RWPE2 (cell line): ENCODE measurements at regions not wholly inside any gene's neighbourhood (a gene's known extent, or its start where the extent isn't known, plus 50 kb on each side); places are given as distances from the start of the nearest gene placed in this dataset.

Experiments
- ATAC-seq: fragments of 200-7000 bp; cut with Tn5 transposase; 3 replicates; pipeline ENCODE4 v1.9.1; 2021; ENCODE audit warnings: low read depth
- DNase-seq: peaks from one replicate; pipeline ENCODE4 v3.0.0-alpha.2; 2020; ENCODE audit warnings: low spot score
- H3K27ac ChIP-seq: fragments of 450-650 bp; 2 replicates; pipeline ENCODE4 v1.5.1; 2017; ENCODE audit warnings: mild to moderate bottlenecking; ENCODE audit not compliant: poor library complexity, severe bottlenecking
- H3K27me3 ChIP-seq: fragments of 250-450 bp; sonication (Bioruptor Pico); 2 replicates; pipeline ENCODE4 v1.5.1; 2021; ENCODE audit warnings: mild to moderate bottlenecking, moderate library complexity; ENCODE audit not compliant: insufficient read depth, poor library complexity, severe bottlenecking
- H3K36me3 ChIP-seq: fragments of 250-450 bp; sonication (Bioruptor Pico); 2 replicates; pipeline ENCODE4 v1.5.1; 2020; ENCODE audit warnings: low read depth, mild to moderate bottlenecking, moderate library complexity
- H3K4me1 ChIP-seq: fragments of 250-450 bp; sonication (Bioruptor Pico); 2 replicates; pipeline ENCODE4 v1.5.1; 2021; ENCODE audit warnings: mild to moderate bottlenecking, moderate library complexity; ENCODE audit not compliant: insufficient read depth, poor library complexity, severe bottlenecking
- H3K4me3 ChIP-seq: fragments of 250-450 bp; sonication (Bioruptor Pico); 2 replicates; pipeline ENCODE4 v1.5.1; 2021; ENCODE audit warnings: mild to moderate bottlenecking, moderate library complexity; ENCODE audit not compliant: severe bottlenecking
- H3K9me3 ChIP-seq: fragments of 250-450 bp; sonication (Bioruptor Pico); 2 replicates; pipeline ENCODE4 v1.5.1; 2021; ENCODE audit warnings: mild to moderate bottlenecking, moderate library complexity; ENCODE audit not compliant: severe bottlenecking
- TF ChIP-seq, protein P1 (sequence below): fragments of 450-650 bp; IDR thresholded peaks from one replicate; pipeline ENCODE4 v1.5.1; 2017; ENCODE audit warnings: mild to moderate bottlenecking, moderate library complexity; ENCODE audit not compliant: poor library complexity, severe bottlenecking

DNA sequence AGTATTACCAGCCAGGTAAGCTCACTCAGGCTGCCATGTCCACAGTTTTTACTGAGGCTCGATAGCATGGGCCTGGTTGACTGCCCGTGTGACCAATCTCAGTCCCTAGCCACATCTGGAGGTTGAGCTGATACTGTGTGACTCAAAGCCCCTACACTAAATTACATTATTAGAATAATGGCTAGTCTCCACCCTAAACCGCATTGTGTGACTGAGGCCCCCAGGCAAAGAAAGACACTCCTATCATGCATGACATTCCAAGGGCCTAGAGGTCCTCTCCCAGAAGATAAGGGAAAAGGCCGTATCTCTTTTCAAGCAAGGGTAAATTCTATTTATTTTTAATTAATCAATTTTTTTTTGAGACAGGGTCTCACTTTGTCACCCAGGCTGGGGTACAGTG, 505.3 kb downstream of the HAPSTR1 start:
- no peaks in the 10 kb centered on the region for H3K27me3 ChIP-seq
- no peaks in the 10 kb centered on the region for H3K9me3 ChIP-seq
- H3K36me3 ChIP-seq = no peaks in the 10 kb centered on the region
- no peak for DNase-seq
- no peak for ATAC-seq
- no peaks in the 10 kb centered on the region for H3K4me1 ChIP-seq
- H3K4me3 ChIP-seq = no peak overlapping the region
- TF ChIP-seq, protein P1, sequence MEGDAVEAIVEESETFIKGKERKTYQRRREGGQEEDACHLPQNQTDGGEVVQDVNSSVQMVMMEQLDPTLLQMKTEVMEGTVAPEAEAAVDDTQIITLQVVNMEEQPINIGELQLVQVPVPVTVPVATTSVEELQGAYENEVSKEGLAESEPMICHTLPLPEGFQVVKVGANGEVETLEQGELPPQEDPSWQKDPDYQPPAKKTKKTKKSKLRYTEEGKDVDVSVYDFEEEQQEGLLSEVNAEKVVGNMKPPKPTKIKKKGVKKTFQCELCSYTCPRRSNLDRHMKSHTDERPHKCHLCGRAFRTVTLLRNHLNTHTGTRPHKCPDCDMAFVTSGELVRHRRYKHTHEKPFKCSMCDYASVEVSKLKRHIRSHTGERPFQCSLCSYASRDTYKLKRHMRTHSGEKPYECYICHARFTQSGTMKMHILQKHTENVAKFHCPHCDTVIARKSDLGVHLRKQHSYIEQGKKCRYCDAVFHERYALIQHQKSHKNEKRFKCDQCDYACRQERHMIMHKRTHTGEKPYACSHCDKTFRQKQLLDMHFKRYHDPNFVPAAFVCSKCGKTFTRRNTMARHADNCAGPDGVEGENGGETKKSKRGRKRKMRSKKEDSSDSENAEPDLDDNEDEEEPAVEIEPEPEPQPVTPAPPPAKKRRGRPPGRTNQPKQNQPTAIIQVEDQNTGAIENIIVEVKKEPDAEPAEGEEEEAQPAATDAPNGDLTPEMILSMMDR = no peak
- H3K27ac ChIP-seq = no peak overlapping the region

DNA sequence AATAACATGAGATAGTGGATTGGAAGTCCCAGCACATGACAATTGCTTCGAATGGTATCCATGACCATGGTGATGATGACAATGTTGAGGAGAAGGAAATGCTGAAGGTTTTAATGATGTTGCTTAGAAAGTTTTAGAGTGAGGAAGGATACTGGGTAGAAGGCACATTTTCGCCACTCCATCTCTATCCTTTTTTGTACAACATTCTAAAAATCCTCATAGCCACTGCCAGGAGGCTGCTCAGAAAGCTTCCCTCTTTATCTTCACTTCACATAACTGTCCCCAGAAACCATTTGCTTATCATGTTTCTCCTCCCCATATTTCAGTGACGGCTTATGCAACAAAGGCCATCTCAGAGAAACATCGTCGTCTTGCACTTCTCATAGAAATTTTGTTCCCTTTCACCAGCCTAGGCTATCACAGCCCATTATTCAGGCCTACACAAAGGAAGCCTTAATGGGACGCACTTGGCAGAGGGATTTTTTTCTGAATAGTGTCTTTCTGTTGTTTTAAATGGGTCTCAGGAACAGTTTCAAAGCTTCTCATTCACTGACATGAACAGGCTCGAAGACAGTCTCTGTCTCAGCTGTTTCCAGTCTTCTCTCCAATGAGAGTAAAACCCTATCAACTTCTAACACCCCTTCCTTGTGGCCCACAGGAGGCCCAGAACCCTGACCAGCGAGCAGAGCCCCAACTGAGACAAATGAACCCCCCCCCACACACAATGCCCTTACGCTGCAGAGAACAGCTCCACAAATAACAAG, 506.7 kb downstream of the HAPSTR1 start:
- DNase-seq (no peak), ATAC-seq (no peak)
- Histone ChIP-seq H3K27ac (no peak overlapping the region), H3K36me3 (no peaks in the 10 kb centered on the region), H3K9me3 (no peaks in the 10 kb centered on the region), H3K4me1 (no peaks in the 10 kb centered on the region), H3K4me3 (no peak overlapping the region), H3K27me3 (no peaks in the 10 kb centered on the region)
- TF ChIP-seq, protein P1 = no peak

DNA sequence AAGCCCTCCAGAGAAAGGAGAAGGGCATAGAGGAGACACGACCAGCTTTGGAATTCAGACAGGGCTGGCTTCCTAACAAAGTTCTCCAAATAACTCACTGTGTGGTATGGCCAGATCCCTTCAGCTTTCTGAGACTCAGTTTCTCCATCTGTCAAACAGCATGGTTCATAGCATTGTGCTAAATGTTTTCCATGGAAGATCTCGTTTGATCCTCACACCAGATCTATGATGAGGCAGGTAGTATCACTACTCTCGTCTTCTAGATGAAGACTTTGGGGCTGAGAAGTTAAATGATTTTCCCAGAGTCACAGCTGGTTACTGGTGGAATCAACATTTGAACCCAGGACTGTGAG, 507.3 kb downstream of the HAPSTR1 start:
- Histone ChIP-seq H3K4me3 (no peak overlapping the region), H3K4me1 (no peaks in the 10 kb centered on the region), H3K27me3 (no peaks in the 10 kb centered on the region), H3K36me3 (no peaks in the 10 kb centered on the region), H3K9me3 (no peaks in the 10 kb centered on the region), H3K27ac (no peak overlapping the region)
- TF ChIP-seq, protein P1 = no peak
- no peak for DNase-seq
- no peak for ATAC-seq

DNA sequence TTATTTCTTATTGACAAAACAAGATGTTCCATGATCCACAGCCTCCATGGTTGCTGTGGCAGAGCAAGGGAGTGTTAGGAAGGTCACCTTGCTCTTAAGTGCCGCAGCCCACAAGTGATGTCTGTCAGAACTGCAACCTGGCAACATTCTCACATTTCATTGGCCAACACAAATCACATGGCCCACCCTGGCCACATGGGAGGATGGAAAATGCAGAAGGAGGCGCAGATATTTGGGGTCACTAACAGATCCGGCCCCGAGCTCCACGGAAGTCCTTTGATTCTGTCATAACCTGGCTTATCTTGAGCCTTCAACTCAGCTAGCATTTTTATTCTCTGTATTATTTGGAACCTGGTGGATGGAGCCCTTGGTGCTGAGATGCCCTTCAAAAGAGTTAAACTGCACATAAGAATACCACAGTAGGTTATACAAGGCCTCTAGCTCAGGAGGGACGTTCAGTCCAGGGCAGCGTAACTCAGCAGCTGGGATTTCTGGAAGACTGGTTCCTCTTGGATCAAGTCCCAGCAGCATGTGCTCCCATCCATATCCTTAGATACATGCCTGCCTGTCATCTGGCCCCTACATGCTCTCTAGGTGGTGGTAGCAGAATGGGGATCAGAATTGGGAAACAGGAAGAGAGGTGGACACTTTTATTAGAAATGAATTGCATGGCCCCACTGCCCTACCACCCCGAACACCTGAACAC, 508.1 kb downstream of the HAPSTR1 start:
- ATAC-seq (no peak), DNase-seq (no peak)
- no peaks in the 10 kb centered on the region for H3K9me3 ChIP-seq
- TF ChIP-seq, protein P1 = no peak
- H3K4me3 ChIP-seq = no peak overlapping the region
- H3K36me3 ChIP-seq = no peaks in the 10 kb centered on the region
- no peaks in the 10 kb centered on the region for H3K4me1 ChIP-seq
- no peak overlapping the region for H3K27ac ChIP-seq
- no peaks in the 10 kb centered on the region for H3K27me3 ChIP-seq

DNA sequence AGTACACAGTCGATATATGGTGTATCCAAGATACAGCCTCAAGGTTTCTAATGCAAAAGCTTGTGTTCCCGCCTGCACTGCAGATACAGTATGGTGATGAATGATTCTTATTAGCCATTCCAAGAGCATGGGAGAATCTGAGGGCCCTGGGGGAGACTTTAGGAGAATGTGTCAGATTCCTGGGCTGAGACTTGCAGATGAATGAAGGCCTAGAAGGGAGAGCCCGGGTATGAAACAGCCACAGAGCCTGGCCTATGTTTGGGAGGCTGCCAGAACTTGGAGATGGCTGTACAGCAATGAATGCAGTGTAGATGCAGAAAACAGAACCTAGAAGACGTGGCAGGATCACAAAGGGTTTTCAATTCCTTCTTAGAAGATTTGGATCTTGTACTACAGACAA, 510.7 kb downstream of the HAPSTR1 start:
- Histone ChIP-seq H3K27me3 (no peaks in the 10 kb centered on the region), H3K9me3 (no peaks in the 10 kb centered on the region), H3K4me1 (no peaks in the 10 kb centered on the region), H3K27ac (no peak overlapping the region), H3K36me3 (no peaks in the 10 kb centered on the region), H3K4me3 (no peak overlapping the region)
- DNase-seq = no peak
- ATAC-seq = no peak
- TF ChIP-seq, protein P1 = no peak
